Muscle of leg (tissue), 3 donors: ENCODE measurements at regions not wholly inside any gene's neighbourhood (a gene's known extent, or its start where the extent isn't known, plus 50 kb on each side); places are given as distances from the start of the nearest gene placed in this dataset.

Experiments
- DNase-seq: peaks from one replicate; pipeline ENCODE4 v3.0.0; 2013
- H3K27ac ChIP-seq: one replicate; pipeline ENCODE4 v1.5.1; 2013; ENCODE audit warnings: mild to moderate bottlenecking, low read length, control low read depth
- H3K27me3 ChIP-seq: one replicate; pipeline ENCODE4 v1.6.1; 2013; ENCODE audit warnings: low read length; ENCODE audit not compliant: control insufficient read depth, insufficient read depth
- H3K36me3 ChIP-seq: one replicate; pipeline ENCODE4 v1.6.1; 2013; ENCODE audit warnings: low read length; ENCODE audit not compliant: control insufficient read depth, insufficient read depth
- H3K4me1 ChIP-seq: one replicate; pipeline ENCODE4 v1.6.1; 2013; ENCODE audit warnings: low read length; ENCODE audit not compliant: control insufficient read depth, insufficient read depth
- H3K4me3 ChIP-seq: one replicate; pipeline ENCODE4 v1.5.1; 2013; ENCODE audit warnings: low read length, control low read depth
- H3K9me3 ChIP-seq: replicated peaks from 2 replicates; pipeline ENCODE4 v1.6.1; 2013; ENCODE audit warnings: low read depth, low read length; ENCODE audit not compliant: control insufficient read depth
- WGBS: methylation state at CpG from one replicate; pipeline ENCODE4 v1.1.5; 2013; ENCODE audit warnings: missing lambda C conversion rate; ENCODE audit not compliant: insufficient coverage; 5-methylcytosine and 5-hydroxymethylcytosine counted together

DNA sequence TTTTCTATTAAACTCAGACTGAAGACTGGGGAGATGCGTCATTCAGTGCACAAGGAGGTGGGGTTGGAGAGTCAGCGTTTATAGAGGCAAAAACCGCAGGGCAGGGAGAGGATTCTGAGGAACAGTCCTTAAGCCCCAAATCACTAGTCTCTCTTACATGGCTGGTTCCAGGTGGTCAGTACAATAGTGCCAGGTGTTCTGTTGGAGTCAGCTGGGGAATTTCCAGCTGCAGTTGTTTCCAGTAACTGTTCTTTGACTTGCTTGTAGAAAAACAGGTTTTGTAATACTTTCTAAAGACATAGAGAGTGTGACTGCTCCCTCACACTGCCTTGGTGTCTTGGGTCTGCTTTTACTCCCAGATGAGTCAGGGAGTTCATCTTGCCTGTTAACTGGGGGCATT lies 192.2 kb downstream of the TMTC3 start:
- Histone ChIP-seq H3K27me3 (no peaks in the 10 kb centered on the region), H3K4me1 (no peaks in the 10 kb centered on the region), H3K27ac (no peak overlapping the region), H3K9me3 (no peaks in the 10 kb centered on the region), H3K4me3 (no peak overlapping the region), H3K36me3 (no peaks in the 10 kb centered on the region)
- WGBS: no CpG with 5 or more reads among the region's 3 CpGs
- DNase-seq: peak; percentile 53

DNA sequence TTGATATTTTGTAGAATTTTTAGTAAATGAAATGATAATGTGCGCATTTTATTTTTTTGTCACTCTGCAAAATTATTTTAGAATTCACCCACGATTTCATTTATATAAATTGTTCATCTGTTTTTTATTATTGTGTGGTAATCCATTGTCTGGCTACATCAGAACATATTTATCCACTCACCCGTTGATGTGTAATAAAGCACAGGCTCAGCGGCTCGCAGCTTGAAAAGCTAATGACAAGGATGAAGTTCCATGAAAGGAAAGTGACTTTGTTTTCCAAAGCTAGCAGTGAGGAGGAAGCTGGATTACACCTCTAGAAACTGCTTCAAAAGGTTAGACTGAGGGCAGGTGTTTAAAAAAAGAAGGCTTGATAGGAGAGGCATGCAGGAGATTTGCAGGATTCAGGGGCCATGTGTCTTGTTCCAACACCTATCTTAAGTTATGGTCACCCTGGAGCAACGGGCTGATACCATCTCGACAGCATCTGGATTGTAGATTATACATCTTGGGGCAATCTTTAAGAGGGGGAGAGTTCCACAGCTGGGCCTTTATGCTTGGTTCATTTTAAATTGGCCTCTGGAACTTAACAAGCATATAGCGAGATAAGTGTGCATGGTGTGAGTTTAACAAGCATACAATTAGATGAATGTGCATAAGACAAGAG lies 194.1 kb downstream of the TMTC3 start:
- WGBS: 28% methylated on average over 2 of the region's 8 CpGs
- no peaks in the 10 kb centered on the region for H3K4me1 ChIP-seq

GRCh38 chr12:88338486-88338885 lies 196.4 kb downstream of the TMTC3 start:
- WGBS: no CpG with 5 or more reads among the region's 1 CpG
- no peaks in the 10 kb centered on the region for H3K36me3 ChIP-seq
- no peak overlapping the region for H3K4me3 ChIP-seq
- no peak overlapping the region for H3K27ac ChIP-seq
- H3K9me3 ChIP-seq: no peaks in the 10 kb centered on the region
- DNase-seq: no peak
- H3K27me3 ChIP-seq: no peaks in the 10 kb centered on the region
- no peaks in the 10 kb centered on the region for H3K4me1 ChIP-seq

More for the DNA sequence above, 194.1 kb downstream of the TMTC3 start:
- Histone ChIP-seq H3K9me3 (no peaks in the 10 kb centered on the region), H3K27me3 (no peaks in the 10 kb centered on the region), H3K36me3 (no peaks in the 10 kb centered on the region), H3K4me3 (no peak overlapping the region), H3K27ac (no peak overlapping the region)
- no peak for DNase-seq

GRCh38 chr12:88339254-88339949 lies 197.3 kb downstream of the TMTC3 start:
- no peaks in the 10 kb centered on the region for H3K36me3 ChIP-seq
- H3K27me3 ChIP-seq: no peaks in the 10 kb centered on the region
- no peaks in the 10 kb centered on the region for H3K4me1 ChIP-seq
- no CpG with 5 or more reads among the region's 1 CpG for WGBS
- no peak for DNase-seq
- H3K27ac ChIP-seq: no peak overlapping the region
- H3K4me3 ChIP-seq: no peak overlapping the region
- H3K9me3 ChIP-seq: no peaks in the 10 kb centered on the region

DNA sequence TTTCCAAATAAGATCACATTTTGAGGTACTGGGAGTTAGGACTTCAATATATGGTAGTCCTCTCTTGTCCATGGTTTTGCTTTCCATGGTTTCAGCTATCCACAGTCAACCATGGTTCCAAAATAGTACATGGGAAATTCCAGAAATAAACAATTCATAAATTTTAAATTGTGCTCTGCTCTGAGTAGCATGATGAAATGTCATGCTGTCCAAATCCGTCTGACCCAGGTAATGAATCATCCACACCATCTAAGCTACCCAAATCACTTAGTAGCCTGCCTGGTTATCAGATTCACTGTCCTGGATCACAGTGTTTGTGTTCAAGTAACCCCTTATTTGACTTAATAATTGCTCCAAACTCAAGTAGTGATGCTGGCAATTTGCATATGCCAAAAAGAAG lies 197.9 kb downstream of the TMTC3 start:
- Histone ChIP-seq H3K4me1 (no peaks in the 10 kb centered on the region), H3K36me3 (no peaks in the 10 kb centered on the region), H3K27me3 (no peaks in the 10 kb centered on the region), H3K9me3 (no peaks in the 10 kb centered on the region), H3K27ac (no peak overlapping the region), H3K4me3 (no peak overlapping the region)
- DNase-seq: no peak
- WGBS: no CpG with 5 or more reads among the region's 1 CpG

- Histone ChIP-seq H3K27ac (no peak overlapping the region), H3K27me3 (no peaks in the 10 kb centered on the region), H3K4me1 (no peaks in the 10 kb centered on the region), H3K9me3 (peaks cover 2% of the 10 kb centered on the region), H3K4me3 (no peak overlapping the region), H3K36me3 (no peaks in the 10 kb centered on the region)
- no peak for DNase-seq
These were observed 200.2 kb downstream of the TMTC3 start for GRCh38 chr12:88342251-88342806.

- no peaks in the 10 kb centered on the region for H3K27me3 ChIP-seq
These were observed 209.0 kb downstream of the TMTC3 start for GRCh38 chr12:88351146-88351545.

DNA sequence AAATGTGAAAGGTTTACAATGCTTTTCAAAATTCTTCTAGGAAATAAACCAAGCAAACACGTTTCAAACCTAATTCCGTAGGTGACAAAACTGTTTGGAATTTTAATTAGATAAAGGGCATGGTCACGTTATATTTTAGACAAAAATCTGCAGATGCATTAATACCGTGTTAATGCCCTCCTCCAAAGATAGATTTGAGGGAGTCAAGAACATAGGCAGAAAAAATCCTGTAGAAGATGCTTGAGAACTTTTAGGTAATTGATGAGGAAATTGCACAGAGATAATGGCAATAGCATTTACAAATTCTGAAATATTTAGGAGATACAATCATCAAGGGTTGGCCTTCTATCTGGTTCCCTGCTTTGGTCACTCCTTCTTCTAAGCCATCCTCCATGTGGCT lies 212.6 kb downstream of the TMTC3 start:
- no peaks in the 10 kb centered on the region for H3K27me3 ChIP-seq
- 80% methylated on average over 2 of the region's 4 CpGs for WGBS
- no peaks in the 10 kb centered on the region for H3K36me3 ChIP-seq
- no peaks in the 10 kb centered on the region for H3K9me3 ChIP-seq
- DNase-seq: no peak
- no peak overlapping the region for H3K27ac ChIP-seq
- H3K4me1 ChIP-seq: no peaks in the 10 kb centered on the region
- H3K4me3 ChIP-seq: no peak overlapping the region

More at GRCh38 chr12:88351146-88351545, 209.0 kb downstream of the TMTC3 start:
- DNase-seq: no peak
- no peak overlapping the region for H3K4me3 ChIP-seq
- H3K36me3 ChIP-seq: no peaks in the 10 kb centered on the region
- H3K27ac ChIP-seq: no peak overlapping the region
- H3K4me1 ChIP-seq: no peaks in the 10 kb centered on the region
- H3K9me3 ChIP-seq: peaks cover 2% of the 10 kb centered on the region

GRCh38 chr12:88360343-88360742 lies 218.2 kb downstream of the TMTC3 start:
- no peaks in the 10 kb centered on the region for H3K4me1 ChIP-seq
- WGBS: 54% methylated on average over 1 of the region's 1 CpG
- H3K4me3 ChIP-seq: no peak overlapping the region
- DNase-seq: no peak
- no peak overlapping the region for H3K27ac ChIP-seq
- no peaks in the 10 kb centered on the region for H3K9me3 ChIP-seq
- no peaks in the 10 kb centered on the region for H3K27me3 ChIP-seq
- H3K36me3 ChIP-seq: no peaks in the 10 kb centered on the region

DNA sequence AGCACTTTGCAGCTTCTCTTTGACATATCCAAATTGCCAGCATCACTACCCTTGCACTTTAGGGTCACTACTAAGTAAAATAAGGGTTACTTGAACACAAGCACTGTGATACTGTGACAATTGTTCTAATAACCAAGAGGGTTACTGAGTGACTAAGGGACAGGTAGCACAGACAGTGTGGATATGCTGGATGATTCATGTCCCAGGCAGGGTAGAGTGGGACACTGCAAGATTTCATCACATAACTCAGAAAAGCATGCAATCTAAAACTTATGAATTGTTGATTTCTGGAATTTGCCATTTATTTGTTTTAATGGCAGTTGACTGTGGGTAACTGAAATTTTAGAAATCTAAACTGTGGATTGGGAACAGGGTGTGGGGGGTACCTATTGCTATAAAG lies 218.8 kb downstream of the KITLG start:
- Histone ChIP-seq H3K4me3 (no peak overlapping the region), H3K36me3 (no peaks in the 10 kb centered on the region), H3K4me1 (no peaks in the 10 kb centered on the region), H3K9me3 (no peaks in the 10 kb centered on the region), H3K27ac (no peak overlapping the region), H3K27me3 (no peaks in the 10 kb centered on the region)
- no peak for DNase-seq
